ENCODE measurements at regions not wholly inside any gene's neighbourhood (a gene's known extent, or its start where the extent isn't known, plus 50 kb on each side); places are given as distances from the start of the nearest gene placed in this dataset.
A peak's percentile ranks its signal among the peaks of the same experiment; 100 is the strongest.

DNA sequence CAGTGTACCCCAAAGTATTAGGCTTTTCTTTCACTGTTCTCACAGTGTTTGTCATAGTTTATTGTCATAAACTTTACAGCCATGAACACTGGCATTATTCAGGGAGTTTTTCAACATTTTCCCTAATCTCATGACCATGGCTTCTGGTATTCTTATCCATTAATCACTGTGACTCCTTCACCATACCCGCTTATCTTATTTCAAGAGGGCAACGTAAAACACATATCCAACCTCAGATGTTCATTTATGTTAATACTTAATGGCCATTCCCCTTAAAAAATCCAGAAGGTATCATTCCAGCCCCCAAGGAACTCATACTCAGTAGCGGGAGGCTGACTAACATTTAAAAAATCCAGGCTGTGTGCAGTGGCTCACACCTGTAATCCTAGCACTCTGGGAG is 78.5 kb upstream of the RGS4 start:
- no peak overlapping the region for H3K9ac ChIP-seq (ENCODE audit: low read length)
- H2AFZ ChIP-seq (ENCODE audit: low read length): no peak overlapping the region
- peaks cover 22% of the 10 kb centered on the region for H3K4me1 ChIP-seq (ENCODE audit: insufficient read depth, low read length)
- H3K36me3 ChIP-seq (ENCODE audit: low read depth, low read length): no peaks in the 10 kb centered on the region
- no peaks in the 10 kb centered on the region for H4K20me1 ChIP-seq (ENCODE audit: low read length)
- H3K79me2 ChIP-seq (ENCODE audit: low read length): no peaks in the 10 kb centered on the region
- ATAC-seq (no peak), DNase-seq (no peak)
- ChIA-PET CTCF (no interaction called here), POLR2A (ENCODE audit: unreplicated experiment) (no interaction called here)
- no peaks in the 10 kb centered on the region for H3K9me2 ChIP-seq (replicated peaks; ENCODE audit: low read length)
- H3K27me3 ChIP-seq (ENCODE audit: low read length): no peaks in the 10 kb centered on the region
- TF ChIP-seq EZH2phosphoT487 (IDR thresholded peaks at IDR 0.05; ENCODE audit: borderline replicate concordance, low read length): no peak
- TF ChIP-seq EZH2 (IDR thresholded peaks at IDR 0.05; ENCODE audit: low read length, unreplicated experiment): no peak
- H3K9me3 ChIP-seq (ENCODE audit: low read length): no peaks in the 10 kb centered on the region
- no peaks in the 10 kb centered on the region for H3F3A ChIP-seq (ENCODE audit: low read length, unreplicated experiment)
- no peak overlapping the region for H3K27ac ChIP-seq (ENCODE audit: low read length)
- no TSS peak for BruUV-seq (replicated peaks)
- no peak overlapping the region for H3K4me3 ChIP-seq (ENCODE audit: low read length)
- no peak overlapping the region for H3K4me2 ChIP-seq (ENCODE audit: low read length)
- intact Hi-C loops (cut with micrococcal nuclease): no loop called here

DNA sequence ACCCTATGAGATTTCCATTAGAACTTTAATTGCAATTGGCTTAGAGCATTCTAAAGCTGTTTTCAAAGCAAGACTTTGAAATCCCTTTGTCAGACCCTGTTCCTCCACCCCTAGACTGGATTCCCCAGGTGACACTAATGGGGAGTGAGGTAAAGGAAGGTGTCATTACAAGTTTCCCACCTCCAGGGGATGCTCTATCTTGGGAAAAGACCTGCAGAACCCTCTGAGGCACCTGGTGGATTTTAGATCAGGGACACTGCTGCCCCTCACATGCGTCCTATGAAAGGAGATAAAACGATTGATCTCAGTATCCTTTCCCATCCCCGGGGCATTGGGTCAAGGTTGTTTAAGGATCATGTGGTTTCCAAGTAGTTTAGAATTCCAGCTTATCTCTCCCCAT is 80.3 kb upstream of the RGS4 start:
- peaks cover 30% of the 10 kb centered on the region for H3K4me1 ChIP-seq (ENCODE audit: insufficient read depth, low read length)
- POLR2A ChIA-PET (ENCODE audit: unreplicated experiment): no interaction called here

DNA sequence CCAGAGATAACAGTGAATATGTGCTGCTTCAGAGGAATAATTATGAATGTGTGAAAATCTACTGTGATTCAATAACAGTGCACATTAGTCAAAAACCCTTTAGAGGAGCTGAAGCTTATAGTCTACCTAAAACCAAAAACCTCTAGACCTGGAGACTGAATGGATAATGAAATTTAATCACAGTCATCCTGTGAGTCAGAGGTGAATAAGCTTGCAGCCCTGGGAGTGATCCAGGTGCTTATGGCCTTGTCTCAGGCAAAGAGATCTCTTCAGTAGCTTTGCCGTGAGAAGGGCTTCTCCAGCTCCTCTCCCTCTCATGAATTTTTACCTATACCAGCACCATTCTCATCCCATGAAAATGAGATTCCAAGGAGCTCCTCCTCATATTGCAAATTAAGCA is 81.3 kb upstream of the RGS4 start:
- CTCF ChIA-PET: interaction anchor here (0.5 to 1.3 kb wide), 2 partner anchors 82 to 110 kb away, joined by 3 to 9 read pairs; partner anchors contain the start of gene RGS4
- H2AFZ ChIP-seq (ENCODE audit: low read length): no peak overlapping the region

More for the DNA sequence above, 80.3 kb upstream of the RGS4 start:
- no peak for TF ChIP-seq EZH2phosphoT487 (IDR thresholded peaks at IDR 0.05; ENCODE audit: borderline replicate concordance, low read length)
- TF ChIP-seq EZH2 (IDR thresholded peaks at IDR 0.05; ENCODE audit: low read length, unreplicated experiment): no peak
- TF ChIP-seq, protein P1, sequence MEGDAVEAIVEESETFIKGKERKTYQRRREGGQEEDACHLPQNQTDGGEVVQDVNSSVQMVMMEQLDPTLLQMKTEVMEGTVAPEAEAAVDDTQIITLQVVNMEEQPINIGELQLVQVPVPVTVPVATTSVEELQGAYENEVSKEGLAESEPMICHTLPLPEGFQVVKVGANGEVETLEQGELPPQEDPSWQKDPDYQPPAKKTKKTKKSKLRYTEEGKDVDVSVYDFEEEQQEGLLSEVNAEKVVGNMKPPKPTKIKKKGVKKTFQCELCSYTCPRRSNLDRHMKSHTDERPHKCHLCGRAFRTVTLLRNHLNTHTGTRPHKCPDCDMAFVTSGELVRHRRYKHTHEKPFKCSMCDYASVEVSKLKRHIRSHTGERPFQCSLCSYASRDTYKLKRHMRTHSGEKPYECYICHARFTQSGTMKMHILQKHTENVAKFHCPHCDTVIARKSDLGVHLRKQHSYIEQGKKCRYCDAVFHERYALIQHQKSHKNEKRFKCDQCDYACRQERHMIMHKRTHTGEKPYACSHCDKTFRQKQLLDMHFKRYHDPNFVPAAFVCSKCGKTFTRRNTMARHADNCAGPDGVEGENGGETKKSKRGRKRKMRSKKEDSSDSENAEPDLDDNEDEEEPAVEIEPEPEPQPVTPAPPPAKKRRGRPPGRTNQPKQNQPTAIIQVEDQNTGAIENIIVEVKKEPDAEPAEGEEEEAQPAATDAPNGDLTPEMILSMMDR (conservative IDR thresholded peaks at IDR 0.05; ENCODE audit: low read depth, low read length): peak; percentile 48
- H3K4me3 ChIP-seq (ENCODE audit: low read length): no peak overlapping the region
- DNase-seq (no peak), ATAC-seq (no peak)
- H4K20me1 ChIP-seq (ENCODE audit: low read length): no peaks in the 10 kb centered on the region
- intact Hi-C loops (cut with micrococcal nuclease): loop anchor here (2.0 to 5.0 kb wide), 2 partner anchors 46 to 132 kb away; no protein-coding TSS in a partner anchor
- BruUV-seq (replicated peaks): no TSS peak
- H3K9me3 ChIP-seq (ENCODE audit: low read length): no peaks in the 10 kb centered on the region
- H3K79me2 ChIP-seq (ENCODE audit: low read length): no peaks in the 10 kb centered on the region
- no peak overlapping the region for H3K27ac ChIP-seq (ENCODE audit: low read length)
- H3K36me3 ChIP-seq (ENCODE audit: low read depth, low read length): no peaks in the 10 kb centered on the region
- CTCF ChIA-PET: no interaction called here
- no peaks in the 10 kb centered on the region for H3K27me3 ChIP-seq (ENCODE audit: low read length)
- peak overlapping the region; percentile 54; the same call in 1 of the 2 replicates for H3K9ac ChIP-seq (ENCODE audit: low read length)
- no peak overlapping the region for H2AFZ ChIP-seq (ENCODE audit: low read length)
- no peaks in the 10 kb centered on the region for H3F3A ChIP-seq (ENCODE audit: low read length, unreplicated experiment)
- H3K4me2 ChIP-seq (ENCODE audit: low read length): no peak overlapping the region
- H3K9me2 ChIP-seq (replicated peaks; ENCODE audit: low read length): no peaks in the 10 kb centered on the region

More for the DNA sequence above, 81.3 kb upstream of the RGS4 start:
- Histone ChIP-seq H3K9me3 (ENCODE audit: low read length) (no peaks in the 10 kb centered on the region), H3K27ac (ENCODE audit: low read length) (peak overlapping the region; percentile 75), H4K20me1 (ENCODE audit: low read length) (no peaks in the 10 kb centered on the region), H3K4me3 (ENCODE audit: low read length) (no peak overlapping the region), H3K9me2 (replicated peaks; ENCODE audit: low read length) (no peaks in the 10 kb centered on the region), H3K36me3 (ENCODE audit: low read depth, low read length) (no peaks in the 10 kb centered on the region), H3K27me3 (ENCODE audit: low read length) (no peaks in the 10 kb centered on the region), H3F3A (ENCODE audit: low read length, unreplicated experiment) (no peaks in the 10 kb centered on the region), H3K4me2 (ENCODE audit: low read length) (peak overlapping the region; percentile 47), H3K9ac (ENCODE audit: low read length) (peak overlapping the region; percentile 54), H3K79me2 (ENCODE audit: low read length) (no peaks in the 10 kb centered on the region), H3K4me1 (ENCODE audit: insufficient read depth, low read length) (peaks cover 30% of the 10 kb centered on the region)
- TF ChIP-seq EZH2phosphoT487 (IDR thresholded peaks at IDR 0.05; ENCODE audit: borderline replicate concordance, low read length) (no peak), EZH2 (IDR thresholded peaks at IDR 0.05; ENCODE audit: low read length, unreplicated experiment) (no peak)
- TF ChIP-seq, protein P1 (conservative IDR thresholded peaks at IDR 0.05; ENCODE audit: low read depth, low read length): no peak
- intact Hi-C loops (cut with micrococcal nuclease): loop anchor here (2.0 to 5.0 kb wide), 3 partner anchors 47 to 131 kb away; no protein-coding TSS in a partner anchor
- peak; percentile 96 for ATAC-seq
- BruUV-seq (replicated peaks): no TSS peak
- POLR2A ChIA-PET (ENCODE audit: unreplicated experiment): interaction anchor here (0.5 to 0.8 kb wide), 4 partner anchors 18 to 180 kb away, joined by 3 to 8 read pairs (median 4); no protein-coding TSS in a partner anchor
- DNase-seq: peak; percentile 97

Data from PC-3 (cell line).